Non-pigmented ciliary epithelial cell (primary cell): ENCODE measurements at regions not wholly inside any gene's neighbourhood (a gene's known extent, or its start where the extent isn't known, plus 50 kb on each side); places are given as distances from the start of the nearest gene placed in this dataset.
"Not testable (repeated sequence)": the region's sequence is repeated elsewhere in the genome, so short reads cannot be mapped to it uniquely, and the experiment has no call there.

ENCODE experiments used
- DNase-seq: peaks from one replicate; pipeline ENCODE4 v3.0.0-alpha.2; 2010; ENCODE audit warnings: low read depth

- DNase-seq = no peak
These were observed 158.6 kb upstream of the DLX2 start for GRCh38 chr2:172261292-172261691.

GRCh38 chr2:172262486-172262885 is 159.8 kb upstream of the DLX2 start:
- no peak for DNase-seq

- DNase-seq = not testable (repeated sequence)
These were observed 162.1 kb upstream of the DLX2 start for GRCh38 chr2:172264820-172265219.

- not testable (repeated sequence) for DNase-seq
These were observed 157.7 kb upstream of the ITGA6 start for GRCh38 chr2:172269507-172270244.

GRCh38 chr2:172270278-172271079 is 156.9 kb upstream of the ITGA6 start:
- DNase-seq = no peak

- DNase-seq = no peak
These were observed 153.3 kb upstream of the ITGA6 start for GRCh38 chr2:172273910-172274571.

- no peak for DNase-seq
These were observed 152.1 kb upstream of the ITGA6 start for GRCh38 chr2:172275239-172275638.

- DNase-seq = no peak
These were observed 150.4 kb upstream of the ITGA6 start for GRCh38 chr2:172276961-172277360.

GRCh38 chr2:172278667-172279066 is 148.7 kb upstream of the ITGA6 start:
- no peak for DNase-seq

GRCh38 chr2:172279214-172279613 is 148.2 kb upstream of the ITGA6 start:
- no peak for DNase-seq

GRCh38 chr2:172279813-172280212 is 147.6 kb upstream of the ITGA6 start:
- no peak for DNase-seq

GRCh38 chr2:172280571-172281361 is 146.6 kb upstream of the ITGA6 start:
- no peak for DNase-seq

GRCh38 chr2:172281648-172282570 is 145.5 kb upstream of the ITGA6 start:
- peak; percentile 71 for DNase-seq

GRCh38 chr2:172282944-172283343 is 144.4 kb upstream of the ITGA6 start:
- DNase-seq = peak; percentile 91

- no peak for DNase-seq
These were observed 143.9 kb upstream of the ITGA6 start for GRCh38 chr2:172283476-172283875.

- no peak for DNase-seq
These were observed 143.2 kb upstream of the ITGA6 start for GRCh38 chr2:172284209-172284608.

GRCh38 chr2:172285010-172285621 is 142.3 kb upstream of the ITGA6 start:
- DNase-seq = no peak

- no peak for DNase-seq
These were observed 141.6 kb upstream of the ITGA6 start for GRCh38 chr2:172285760-172286159.

GRCh38 chr2:172287190-172287589 is 140.2 kb upstream of the ITGA6 start:
- no peak for DNase-seq

- no peak for DNase-seq
These were observed 139.6 kb upstream of the ITGA6 start for GRCh38 chr2:172287605-172288315.
